KMS-11 (cell line): ENCODE measurements at regions not wholly inside any gene's neighbourhood (a gene's known extent, or its start where the extent isn't known, plus 50 kb on each side); places are given as distances from the start of the nearest gene placed in this dataset.

Experiments
- H2AFZ ChIP-seq: fragments of 200-600 bp; sonication (generic); 2 replicates; pipeline ENCODE4 v1.6.1; 2016; ENCODE audit warnings: antibody characterized with exemption, mixed run types, low read depth
- H3K27ac ChIP-seq: fragments of 200-600 bp; sonication (generic); 2 replicates; pipeline ENCODE4 v1.6.1; 2016; ENCODE audit warnings: mild to moderate bottlenecking, mixed run types
- H3K27me3 ChIP-seq: fragments of 200-600 bp; sonication (generic); 2 replicates; pipeline ENCODE4 v1.6.1; 2017; ENCODE audit warnings: mild to moderate bottlenecking, low read depth, mixed run types, moderate library complexity; ENCODE audit not compliant: insufficient read depth
- H3K36me3 ChIP-seq: fragments of 200-600 bp; sonication (generic); 2 replicates; pipeline ENCODE4 v1.6.1; 2017; ENCODE audit warnings: mild to moderate bottlenecking, mixed run types; ENCODE audit not compliant: insufficient read depth
- H3K4me1 ChIP-seq: fragments of 200-600 bp; sonication (generic); 2 replicates; pipeline ENCODE4 v1.6.1; 2016; ENCODE audit warnings: mild to moderate bottlenecking, low read depth, mixed run types; ENCODE audit not compliant: poor library complexity, severe bottlenecking
- H3K4me2 ChIP-seq: fragments of 200-600 bp; sonication (generic); 2 replicates; pipeline ENCODE4 v1.7.0; 2016; ENCODE audit warnings: mild to moderate bottlenecking, mixed run types
- H3K4me3 ChIP-seq: fragments of 200-600 bp; sonication (generic); IDR thresholded peaks from 2 replicates; pipeline ENCODE4 v1.6.1; 2017; ENCODE audit warnings: low read depth, low read length, mixed read lengths; ENCODE audit not compliant: insufficient read depth
- H3K79me2 ChIP-seq: fragments of 200-600 bp; sonication (generic); 2 replicates; pipeline ENCODE4 v1.6.1; 2016; ENCODE audit warnings: low read depth, mixed run types; ENCODE audit not compliant: insufficient read depth
- H3K9ac ChIP-seq: fragments of 200-600 bp; sonication (generic); 2 replicates; pipeline ENCODE4 v1.6.1; 2016; ENCODE audit warnings: mild to moderate bottlenecking, mixed run types
- H4K20me1 ChIP-seq: fragments of 200-600 bp; sonication (generic); 2 replicates; pipeline ENCODE4 v1.6.1; 2016; ENCODE audit warnings: mild to moderate bottlenecking, mixed run types; ENCODE audit not compliant: insufficient read depth
- CTCF ChIP-seq: fragments of 200-600 bp; sonication (generic); conservative IDR thresholded peaks from 2 replicates; pipeline ENCODE4 v1.6.1; 2017; ENCODE audit warnings: low read depth, mild to moderate bottlenecking, antibody characterized with exemption, low read length, moderate library complexity, mixed read lengths

GRCh38 chr1:221203224-221204054, 324.2 kb downstream of the HLX start:
- TF ChIP-seq CTCF, result peak; percentile 92
- Histone ChIP-seq H3K36me3 (no peaks in the 10 kb centered on the region), H3K79me2 (no peaks in the 10 kb centered on the region), H3K4me3 (no peak overlapping the region), H2AFZ (no peak overlapping the region), H3K9ac (no peak overlapping the region), H3K27me3 (no peaks in the 10 kb centered on the region), H3K4me2 (no peak overlapping the region), H3K4me1 (peaks cover 13% of the 10 kb centered on the region), H3K27ac (no peak overlapping the region), H4K20me1 (no peaks in the 10 kb centered on the region)

DNA sequence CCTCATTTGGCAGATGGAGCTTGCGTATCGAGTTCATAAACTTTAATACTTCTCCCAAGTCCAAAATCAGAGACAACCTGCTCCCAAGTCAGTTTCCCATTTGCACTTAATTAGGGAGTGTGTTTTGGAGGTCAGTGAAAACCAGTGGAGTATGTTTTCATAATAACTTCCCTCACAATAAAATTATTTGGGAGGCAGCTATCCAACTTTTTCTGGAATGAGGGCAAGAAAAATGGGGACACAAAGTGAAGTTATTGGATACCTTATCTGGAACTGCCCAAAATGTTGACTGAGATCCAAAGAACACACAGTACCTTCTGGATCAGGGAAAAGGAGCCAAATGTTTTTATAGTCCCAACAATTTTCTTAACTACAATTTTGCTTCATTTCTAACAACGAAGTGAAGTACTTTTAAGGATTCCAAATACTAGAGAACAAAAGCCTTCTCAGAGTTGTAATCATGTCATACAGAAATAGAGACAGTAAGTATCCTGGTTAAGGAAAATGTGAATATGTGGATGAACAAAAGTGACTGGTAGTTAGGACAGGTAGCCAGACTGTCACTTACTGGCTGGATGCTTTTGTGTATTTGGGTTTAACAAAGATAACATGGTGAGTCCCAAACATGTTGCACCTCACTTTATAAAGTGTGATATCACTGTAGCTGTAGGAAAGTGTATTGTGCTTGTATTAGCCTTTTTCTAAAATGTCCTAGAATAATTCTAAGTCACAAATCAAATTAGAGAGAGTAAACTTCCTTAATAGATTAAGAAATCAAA, 325.0 kb downstream of the HLX start:
- H3K4me2 ChIP-seq, result no peak overlapping the region

GRCh38 chr1:221206076-221206475, 326.8 kb downstream of the HLX start:
- Histone ChIP-seq H3K9ac (no peak overlapping the region), H3K4me2 (no peak overlapping the region), H3K4me3 (no peak overlapping the region), H4K20me1 (no peaks in the 10 kb centered on the region), H3K79me2 (no peaks in the 10 kb centered on the region), H2AFZ (no peak overlapping the region), H3K36me3 (no peaks in the 10 kb centered on the region), H3K4me1 (no peaks in the 10 kb centered on the region), H3K27me3 (no peaks in the 10 kb centered on the region), H3K27ac (no peak overlapping the region)
- no peak for TF ChIP-seq CTCF

More for the DNA sequence above, 325.0 kb downstream of the HLX start:
- H3K4me3 ChIP-seq, result no peak overlapping the region
- no peaks in the 10 kb centered on the region for H4K20me1 ChIP-seq
- H2AFZ ChIP-seq, result no peak overlapping the region
- H3K9ac ChIP-seq, result no peak overlapping the region
- H3K27ac ChIP-seq, result no peak overlapping the region
- H3K4me1 ChIP-seq, result peaks cover 13% of the 10 kb centered on the region
- H3K27me3 ChIP-seq, result no peaks in the 10 kb centered on the region
- no peak for TF ChIP-seq CTCF
- no peaks in the 10 kb centered on the region for H3K36me3 ChIP-seq
- no peaks in the 10 kb centered on the region for H3K79me2 ChIP-seq

- no peaks in the 10 kb centered on the region for H3K4me1 ChIP-seq
- no peak for TF ChIP-seq CTCF
- H2AFZ ChIP-seq, result no peak overlapping the region
- no peaks in the 10 kb centered on the region for H3K27me3 ChIP-seq
- H4K20me1 ChIP-seq, result no peaks in the 10 kb centered on the region
- no peak overlapping the region for H3K9ac ChIP-seq
- no peaks in the 10 kb centered on the region for H3K36me3 ChIP-seq
- H3K27ac ChIP-seq, result no peak overlapping the region
- no peak overlapping the region for H3K4me3 ChIP-seq
- H3K4me2 ChIP-seq, result no peak overlapping the region
- no peaks in the 10 kb centered on the region for H3K79me2 ChIP-seq
These were observed 333.7 kb downstream of the HLX start for GRCh38 chr1:221212926-221213325.
